T47D (cell line): ENCODE measurements at regions not wholly inside any gene's neighbourhood (a gene's known extent, or its start where the extent isn't known, plus 50 kb on each side); places are given as distances from the start of the nearest gene placed in this dataset.
"Not testable (repeated sequence)": the region's sequence is repeated elsewhere in the genome, so short reads cannot be mapped to it uniquely, and the experiment has no call there.

Experiments
- DNase-seq, 2 experiments: peaks; one replicate each; pipeline versions ENCODE4 v3.0.0 to v3.0.0-alpha.2; 2011 to 2012; ENCODE audit warnings: low read depth in 1 of 2, low spot score in 1 of 2
- JUND ChIP-seq: IDR thresholded peaks from 2 replicates; pipeline ENCODE4 v1.6.1; 2012; ENCODE audit warnings: low read depth
- in situ Hi-C: cut with HindIII; loops from 2 replicates; pipeline ENCODE4 v1.10.0; 2016; ENCODE audit warnings: low sequenced_read_pairs, low pct_unique_long_range_greater_than_20kb

- TF ChIP-seq JUND: no peak
- DNase-seq: no peak
- in situ Hi-C loops: no loop called here
Observed at GRCh38 chr2:31813016-31813415, 197.8 kb downstream of the MEMO1 start.

DNA sequence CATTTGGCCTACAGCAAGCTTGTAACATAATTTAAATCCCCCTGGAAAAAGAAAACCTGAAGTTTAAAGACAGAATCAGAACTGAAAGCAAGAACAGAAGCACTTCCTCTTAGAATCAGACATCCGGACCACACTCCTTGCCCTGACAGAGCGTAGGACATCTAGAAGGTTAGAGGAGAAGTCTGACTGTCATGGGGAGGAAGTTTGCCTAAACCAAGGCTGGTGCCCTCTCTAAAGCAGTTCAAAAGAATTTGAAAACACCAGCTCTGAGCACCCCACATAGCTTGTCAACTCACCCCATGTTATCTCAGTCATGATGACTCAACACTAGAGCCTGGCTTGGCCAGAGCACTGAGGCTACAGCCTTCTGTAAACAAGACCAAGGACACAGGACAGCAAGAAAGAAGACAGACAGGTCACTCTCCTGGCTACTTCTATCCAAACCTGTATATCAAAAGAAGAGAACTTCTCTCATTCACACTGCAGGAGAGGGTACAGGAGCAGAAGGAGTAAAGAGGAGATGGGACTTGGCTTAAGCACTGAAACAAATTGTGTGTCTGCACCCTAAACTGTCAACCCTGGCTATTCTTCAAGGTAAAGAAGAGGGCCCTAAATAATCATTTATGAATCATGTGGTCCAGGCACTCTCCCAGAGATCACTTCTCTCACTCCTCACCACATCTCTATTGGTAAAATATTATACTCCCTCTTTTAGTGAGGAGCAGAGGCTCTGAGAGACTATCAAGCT lies 198.6 kb downstream of the MEMO1 start:
- DNase-seq: no peak
- TF ChIP-seq JUND: no peak
- in situ Hi-C loops: no loop called here

GRCh38 chr2:31811482-31811881 lies 199.3 kb downstream of the MEMO1 start:
- no peak for TF ChIP-seq JUND
- no peak for DNase-seq
- in situ Hi-C loops: no loop called here

- in situ Hi-C loops: no loop called here
- no peak for DNase-seq
- no peak for TF ChIP-seq JUND
Observed at GRCh38 chr2:31810200-31810917, 200.4 kb downstream of the MEMO1 start.

- TF ChIP-seq JUND: no peak
- in situ Hi-C loops: no loop called here
Observed at GRCh38 chr2:31805688-31806087, 205.1 kb downstream of the MEMO1 start.

DNA sequence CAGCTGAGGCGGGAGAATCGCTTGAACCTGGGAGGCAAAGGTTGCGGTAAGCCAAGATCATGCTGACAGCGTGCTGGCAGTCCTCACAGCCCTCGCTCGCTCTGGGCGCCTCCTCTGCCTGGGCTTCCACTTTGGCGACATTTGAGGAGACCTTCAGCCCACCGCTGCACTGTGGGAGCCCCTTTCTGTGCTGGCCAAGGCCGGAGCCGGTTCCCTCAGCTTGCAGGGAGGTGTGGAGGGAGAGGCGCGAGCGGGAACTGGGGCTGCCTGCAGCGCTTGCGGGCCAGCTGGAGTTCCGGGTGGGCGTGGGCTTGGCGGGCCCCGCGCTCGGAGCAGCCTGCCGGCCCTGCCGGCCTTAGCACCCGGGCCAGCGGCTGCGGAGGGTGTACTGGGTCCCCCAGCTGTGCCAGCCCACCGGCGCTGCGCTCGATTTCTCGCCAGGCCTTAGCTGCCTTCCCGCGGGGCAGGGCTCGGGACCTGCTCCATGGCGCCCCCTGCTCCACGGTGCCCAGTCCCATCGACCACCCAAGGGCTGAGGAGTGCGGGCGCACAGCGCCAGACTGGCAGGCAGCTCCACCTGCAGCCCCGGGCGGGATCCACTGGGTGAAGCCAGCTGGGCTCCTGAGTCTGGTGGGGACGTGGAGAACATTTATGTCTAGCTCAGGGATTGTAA lies 207.2 kb downstream of the MEMO1 start:
- in situ Hi-C loops, DNase-seq: not testable (repeated sequence)

More at GRCh38 chr2:31805688-31806087, 205.1 kb downstream of the MEMO1 start:
- no peak for DNase-seq

- no peak for TF ChIP-seq JUND
- in situ Hi-C loops: no loop called here
- no peak for DNase-seq
Observed at GRCh38 chr2:31802711-31803110, 208.1 kb downstream of the MEMO1 start.

DNA sequence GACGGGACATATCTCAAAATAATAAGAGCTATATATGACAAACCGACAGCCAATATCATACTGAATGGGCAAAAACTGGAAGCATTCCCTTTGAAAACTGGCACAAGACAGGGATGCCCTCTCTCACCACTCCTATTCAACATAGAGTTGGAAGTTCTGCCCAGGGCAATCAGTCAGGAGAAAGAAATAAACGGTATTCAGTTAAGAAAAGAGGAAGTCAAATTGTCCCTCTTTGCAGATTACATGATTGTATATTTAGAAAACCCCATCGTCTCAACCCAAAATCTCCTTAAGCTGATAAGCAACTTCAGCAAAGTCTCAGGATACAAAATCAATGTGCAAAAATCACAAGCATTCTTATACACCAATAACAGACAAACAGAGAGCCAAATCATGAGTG lies 211.5 kb downstream of the MEMO1 start:
- DNase-seq, in situ Hi-C loops: not testable (repeated sequence)

- in situ Hi-C loops: no loop called here
- TF ChIP-seq JUND: no peak
- no peak for DNase-seq
Observed at GRCh38 chr2:31788273-31788672, 207.5 kb upstream of the SRD5A2 start.

DNA sequence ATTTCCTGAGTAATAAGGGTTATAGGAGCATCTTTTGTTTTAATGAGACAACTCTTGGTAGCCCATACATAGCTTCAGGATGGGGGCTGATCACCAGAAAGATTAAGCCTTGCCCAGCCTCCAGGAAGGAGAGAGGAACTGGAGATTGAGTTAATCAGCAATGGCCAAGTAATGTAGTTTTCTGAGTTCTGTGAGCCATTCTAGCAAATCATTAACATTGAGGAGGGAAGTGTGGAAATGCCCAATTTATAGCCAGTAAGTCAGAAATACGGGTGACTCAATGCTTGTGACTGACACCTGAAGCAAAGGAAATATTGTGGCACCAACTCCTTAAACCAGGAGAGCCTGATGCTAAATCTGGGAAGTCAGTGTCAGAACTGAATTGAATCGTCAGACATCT lies 205.1 kb upstream of the SRD5A2 start:
- in situ Hi-C loops: no loop called here
- no peak for DNase-seq
- no peak for TF ChIP-seq JUND

DNA sequence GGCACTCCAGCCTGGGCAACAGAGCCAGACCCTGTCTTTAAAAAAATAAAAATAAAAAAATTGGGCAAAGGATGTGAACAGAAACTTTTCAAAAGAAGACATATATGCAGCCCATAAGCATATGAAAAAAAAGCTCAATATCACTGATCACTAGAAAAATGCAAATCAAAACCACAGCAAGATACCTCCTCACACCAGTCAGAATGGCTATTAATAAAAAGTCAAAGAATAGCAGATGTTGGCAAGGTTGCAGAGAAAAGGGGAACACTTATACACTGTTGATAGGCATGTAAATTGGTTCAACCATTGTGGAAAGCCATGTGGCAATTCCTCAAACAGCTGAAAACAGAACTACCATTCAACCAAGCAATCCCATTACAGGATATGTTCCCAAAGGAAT lies 204.1 kb upstream of the SRD5A2 start:
- in situ Hi-C loops: no loop called here
- no peak for TF ChIP-seq JUND
- DNase-seq: no peak

GRCh38 chr2:31783446-31784091 lies 202.8 kb upstream of the SRD5A2 start:
- peak in 1 of 2 experiments; percentile 78 for DNase-seq
- in situ Hi-C loops: not testable (repeated sequence)

DNA sequence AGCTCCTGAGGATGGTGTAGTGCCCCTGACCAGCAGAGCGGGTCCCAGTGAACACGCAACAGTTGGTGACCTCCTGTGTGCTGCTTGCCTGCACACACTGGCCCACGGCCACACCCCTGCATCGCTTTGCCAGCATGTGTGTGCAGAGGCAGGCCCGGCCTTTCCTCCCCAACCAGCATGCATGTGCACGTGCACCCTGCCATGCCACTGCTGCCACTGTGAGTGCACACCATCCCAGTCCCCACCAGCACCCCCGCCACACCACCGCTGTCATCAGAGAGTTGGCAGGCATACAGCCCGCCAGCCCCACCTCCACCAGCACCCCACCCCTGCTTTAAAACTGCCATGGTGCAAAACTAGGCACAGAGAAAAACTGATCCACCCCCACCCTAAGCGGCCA lies 197.4 kb upstream of the SRD5A2 start:
- in situ Hi-C loops: no loop called here
- no peak for DNase-seq
- TF ChIP-seq JUND: no peak
